H9 (cell line): ENCODE measurements at regions not wholly inside any gene's neighbourhood (a gene's known extent, or its start where the extent isn't known, plus 50 kb on each side); places are given as distances from the start of the nearest gene placed in this dataset.

Experiments
- DNase-seq: peaks from one replicate; pipeline ENCODE4 v3.0.0-alpha.2; 2017
- H2AFZ ChIP-seq: one replicate; pipeline ENCODE4 v1.6.1; 2013; ENCODE audit warnings: mild to moderate bottlenecking, low read length, control low read depth, moderate library complexity
- H2AK5ac ChIP-seq: 2 replicates; pipeline ENCODE4 v1.6.1; 2013; ENCODE audit warnings: low read length, control low read depth, mixed read lengths; ENCODE audit not compliant: insufficient read length
- H2BK120ac ChIP-seq: one replicate; pipeline ENCODE4 v1.6.1; 2013; ENCODE audit warnings: low read depth, mild to moderate bottlenecking, low read length, control low read depth, inconsistent platforms; ENCODE audit not compliant: poor library complexity, severe bottlenecking
- H2BK12ac ChIP-seq: 2 replicates; pipeline ENCODE4 v1.6.1; 2013; ENCODE audit warnings: low read length, control low read depth, mixed read lengths, low read depth; ENCODE audit not compliant: insufficient read length
- H2BK15ac ChIP-seq: 2 replicates; pipeline ENCODE4 v1.6.1; 2013; ENCODE audit warnings: low read depth, low read length, control low read depth
- H2BK20ac ChIP-seq: one replicate; pipeline ENCODE4 v1.6.1; 2013; ENCODE audit warnings: low read depth, mild to moderate bottlenecking, low read length, control low read depth, inconsistent platforms; ENCODE audit not compliant: poor library complexity, severe bottlenecking
- H2BK5ac ChIP-seq: 2 replicates; pipeline ENCODE4 v1.6.1; 2013; ENCODE audit warnings: low read length, control low read depth, mixed read lengths; ENCODE audit not compliant: insufficient read length
- H3K14ac ChIP-seq: 2 replicates; pipeline ENCODE4 v1.6.1; 2013; ENCODE audit warnings: low read length, control low read depth; ENCODE audit not compliant: insufficient read depth
- H3K18ac ChIP-seq: 2 replicates; pipeline ENCODE4 v1.6.1; 2013; ENCODE audit warnings: low read depth, mild to moderate bottlenecking, mixed read lengths, low read length, control low read depth; ENCODE audit not compliant: insufficient read length
- H3K23ac ChIP-seq: 2 replicates; pipeline ENCODE4 v1.6.1; 2013; ENCODE audit warnings: low read length, control low read depth, mixed read lengths, low read depth; ENCODE audit not compliant: insufficient read length
- H3K23me2 ChIP-seq: 2 replicates; pipeline ENCODE4 v1.6.1; 2013; ENCODE audit warnings: low read depth, mild to moderate bottlenecking, mixed read lengths, low read length, control low read depth; ENCODE audit not compliant: insufficient read length, poor library complexity, severe bottlenecking
- H3K27ac ChIP-seq: 2 replicates; pipeline ENCODE4 v1.5.1; 2013; ENCODE audit warnings: low read length, control low read depth, mixed read lengths, low read depth; ENCODE audit not compliant: insufficient read length
- H3K27me3 ChIP-seq: 2 replicates; pipeline ENCODE4 v1.6.1; 2013; ENCODE audit warnings: low read length, control low read depth, inconsistent platforms; ENCODE audit not compliant: insufficient read depth
- H3K4ac ChIP-seq: 2 replicates; pipeline ENCODE4 v1.6.1; 2013; ENCODE audit warnings: low read depth, mild to moderate bottlenecking, control low read depth, inconsistent platforms, low read length, moderate library complexity
- H3K4me1 ChIP-seq: 2 replicates; pipeline ENCODE4 v1.6.1; 2013; ENCODE audit warnings: low read length, control low read depth, inconsistent platforms; ENCODE audit not compliant: insufficient read depth
- H3K4me2 ChIP-seq: 2 replicates; pipeline ENCODE4 v1.6.1; 2013; ENCODE audit warnings: low read length, control low read depth, mixed read lengths; ENCODE audit not compliant: insufficient read length, insufficient read depth
- H3K56ac ChIP-seq: 2 replicates; pipeline ENCODE4 v1.6.1; 2013; ENCODE audit warnings: low read depth, mild to moderate bottlenecking, mixed read lengths, low read length, control low read depth; ENCODE audit not compliant: insufficient read length
- H3K79me1 ChIP-seq: 2 replicates; pipeline ENCODE4 v1.6.1; 2013; ENCODE audit warnings: low read depth, mild to moderate bottlenecking, moderate library complexity, low read length, control low read depth, inconsistent platforms; ENCODE audit not compliant: insufficient read depth, poor library complexity, severe bottlenecking
- H3K79me2 ChIP-seq: 2 replicates; pipeline ENCODE4 v1.6.1; 2013; ENCODE audit warnings: low read length, control low read depth, inconsistent platforms; ENCODE audit not compliant: insufficient read depth
- H3K9ac ChIP-seq: 2 replicates; pipeline ENCODE4 v1.6.1; 2013; ENCODE audit warnings: low read length, control low read depth, mixed read lengths; ENCODE audit not compliant: insufficient read length; ENCODE audit errors: extremely low read depth
- H3K9me3 ChIP-seq: one replicate; pipeline ENCODE4 v1.6.1; 2013; ENCODE audit warnings: low read depth, low read length, inconsistent platforms; ENCODE audit not compliant: control insufficient read depth
- H3T11ph ChIP-seq: one replicate; pipeline ENCODE4 v1.6.1; 2013; ENCODE audit warnings: mild to moderate bottlenecking, low read length, control low read depth, inconsistent platforms
- H4K20me1 ChIP-seq: one replicate; pipeline ENCODE4 v1.6.1; 2013; ENCODE audit not compliant: control insufficient read depth, insufficient read length, insufficient read depth
- H4K5ac ChIP-seq: 2 replicates; pipeline ENCODE4 v1.6.1; 2013; ENCODE audit warnings: low read depth, mild to moderate bottlenecking, mixed read lengths, low read length, control low read depth; ENCODE audit not compliant: insufficient read length
- H4K8ac ChIP-seq: replicated peaks from 2 replicates; pipeline ENCODE4 v1.6.1; 2013; ENCODE audit warnings: low read length, control low read depth, mixed read lengths, low read depth; ENCODE audit not compliant: insufficient read length
- H4K91ac ChIP-seq: 2 replicates; pipeline ENCODE4 v1.6.1; 2013; ENCODE audit warnings: low read depth, mild to moderate bottlenecking, moderate library complexity, mixed read lengths, low read length, control low read depth; ENCODE audit not compliant: insufficient read length
- H3K27ac Mint-ChIP-seq, 3 experiments: 2 replicates in 2 of 3; 3 replicates in 1 of 3; pipeline ENCODE4 v1.8.0; 2020 to 2021; ENCODE audit warnings: mixed read lengths in 3 of 3, mild to moderate bottlenecking in 1 of 3, moderate library complexity in 1 of 3
- H3K27me3 Mint-ChIP-seq: 2 replicates; pipeline ENCODE4 v1.8.0; 2021; ENCODE audit warnings: low read depth, mild to moderate bottlenecking, moderate library complexity, mixed read lengths
- H3K36me3 Mint-ChIP-seq, 3 experiments: 2 replicates in 2 of 3; 3 replicates in 1 of 3; pipeline ENCODE4 v1.8.0; 2020 to 2021; ENCODE audit warnings: low read depth in 3 of 3, mixed read lengths in 3 of 3; ENCODE audit not compliant: insufficient read depth in 1 of 3
- H3K4me1 Mint-ChIP-seq, 2 experiments: 2 replicates each; pipeline ENCODE4 v1.8.0; 2020; ENCODE audit warnings: mixed read lengths in 2 of 2
- H3K4me3 Mint-ChIP-seq, 2 experiments: 2 replicates in 1 of 2; 3 replicates in 1 of 2; pipeline ENCODE4 v1.8.0; 2020 to 2021; ENCODE audit warnings: mild to moderate bottlenecking in 2 of 2, mixed read lengths in 2 of 2, moderate library complexity in 1 of 2
- H3K9me3 Mint-ChIP-seq, 2 experiments: 2 replicates in 1 of 2; 3 replicates in 1 of 2; pipeline ENCODE4 v1.8.0; 2020; ENCODE audit warnings: mild to moderate bottlenecking in 2 of 2, mixed read lengths in 2 of 2, moderate library complexity in 1 of 2
- CTCF ChIP-seq: fragments of 200-600 bp; sonication (generic); conservative IDR thresholded peaks from 3 replicates; pipeline ENCODE4 v1.8.0; 2021; ENCODE audit warnings: antibody characterized with exemption, mild to moderate bottlenecking
- WGBS: extraction: QIAGEN DNeasy Blood & Tissue Kit; methylation state at CpG from one replicate; pipeline ENCODE4 v1.1.7; 2013; ENCODE audit warnings: missing lambda C conversion rate, low lambda C conversion rate, mixed read lengths; ENCODE audit not compliant: insufficient read length; ENCODE audit errors: extremely low coverage; 5-methylcytosine and 5-hydroxymethylcytosine counted together

- H2BK20ac ChIP-seq = no peak overlapping the region
- H3K4me1 Mint-ChIP-seq = peaks cover 27 to 33% of the 10 kb centered on the region in 2 experiments
- no peaks in the 10 kb centered on the region for H3K79me1 ChIP-seq
- peaks cover 5% of the 10 kb centered on the region; the same call in 1 of the 2 replicates for H3K4me1 ChIP-seq
- H4K8ac ChIP-seq = no peak overlapping the region
- no peak overlapping the region for H3K56ac ChIP-seq
- H3K4me2 ChIP-seq = no peak overlapping the region
- H3K4me3 Mint-ChIP-seq = no peak overlapping the region
- H2BK12ac ChIP-seq = no peak overlapping the region
- H3K36me3 Mint-ChIP-seq = no peaks in the 10 kb centered on the region
- WGBS = no CpG with 5 or more reads among the region's 6 CpGs
- no peaks in the 10 kb centered on the region for H3K27me3 Mint-ChIP-seq
- H3K4ac ChIP-seq = no peak overlapping the region
- no peak overlapping the region for H2AFZ ChIP-seq
- no peak overlapping the region for H3K27ac Mint-ChIP-seq
- no peak overlapping the region for H2BK5ac ChIP-seq
- H2BK120ac ChIP-seq = no peak overlapping the region
- no peak overlapping the region for H3K14ac ChIP-seq
- no peak overlapping the region for H2AK5ac ChIP-seq
- no peak for DNase-seq
- no peak overlapping the region for H2BK15ac ChIP-seq
- no peak overlapping the region for H3T11ph ChIP-seq
- no peaks in the 10 kb centered on the region for H3K9me3 ChIP-seq
- H3K18ac ChIP-seq = no peak overlapping the region
- no peaks in the 10 kb centered on the region for H4K20me1 ChIP-seq
- no peaks in the 10 kb centered on the region for H3K9me3 Mint-ChIP-seq
- H3K23ac ChIP-seq = no peak overlapping the region
- H4K5ac ChIP-seq = no peak overlapping the region
- no peak for TF ChIP-seq CTCF
- no peaks in the 10 kb centered on the region for H3K27me3 ChIP-seq
- H4K91ac ChIP-seq = no peak overlapping the region
- no peak overlapping the region for H3K27ac ChIP-seq
- no peak overlapping the region for H3K9ac ChIP-seq
- no peaks in the 10 kb centered on the region for H3K23me2 ChIP-seq
- no peaks in the 10 kb centered on the region; the same call in 1 of the 2 replicates for H3K79me2 ChIP-seq
These were observed 106.1 kb upstream of the TMEM170B start for GRCh38 chr6:11431455-11431937.
